ENCODE measurements at regions not wholly inside any gene's neighbourhood (a gene's known extent, or its start where the extent isn't known, plus 50 kb on each side); places are given as distances from the start of the nearest gene placed in this dataset.

DNA sequence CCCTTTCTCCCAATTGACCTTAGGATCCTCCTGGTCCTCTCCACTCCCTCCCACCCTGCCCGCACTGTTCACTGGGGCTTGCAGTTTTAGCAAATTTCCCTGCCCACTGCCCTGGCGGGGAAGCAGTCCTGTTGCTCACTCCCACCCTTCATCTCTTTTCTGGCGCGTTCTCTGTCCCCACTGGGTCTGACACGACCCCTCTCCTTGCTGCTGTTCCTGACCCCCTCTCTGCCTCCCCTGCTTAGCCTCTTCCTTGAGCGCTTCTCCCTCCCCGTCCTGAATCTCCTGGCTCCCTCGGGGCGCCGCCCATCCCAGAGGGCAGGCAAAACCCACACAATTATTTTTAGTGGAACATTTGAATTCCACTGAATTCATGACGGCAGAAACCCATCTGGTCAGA is 1796.4 kb downstream of the TP53TG3F start:
- TF ChIP-seq, protein P1, sequence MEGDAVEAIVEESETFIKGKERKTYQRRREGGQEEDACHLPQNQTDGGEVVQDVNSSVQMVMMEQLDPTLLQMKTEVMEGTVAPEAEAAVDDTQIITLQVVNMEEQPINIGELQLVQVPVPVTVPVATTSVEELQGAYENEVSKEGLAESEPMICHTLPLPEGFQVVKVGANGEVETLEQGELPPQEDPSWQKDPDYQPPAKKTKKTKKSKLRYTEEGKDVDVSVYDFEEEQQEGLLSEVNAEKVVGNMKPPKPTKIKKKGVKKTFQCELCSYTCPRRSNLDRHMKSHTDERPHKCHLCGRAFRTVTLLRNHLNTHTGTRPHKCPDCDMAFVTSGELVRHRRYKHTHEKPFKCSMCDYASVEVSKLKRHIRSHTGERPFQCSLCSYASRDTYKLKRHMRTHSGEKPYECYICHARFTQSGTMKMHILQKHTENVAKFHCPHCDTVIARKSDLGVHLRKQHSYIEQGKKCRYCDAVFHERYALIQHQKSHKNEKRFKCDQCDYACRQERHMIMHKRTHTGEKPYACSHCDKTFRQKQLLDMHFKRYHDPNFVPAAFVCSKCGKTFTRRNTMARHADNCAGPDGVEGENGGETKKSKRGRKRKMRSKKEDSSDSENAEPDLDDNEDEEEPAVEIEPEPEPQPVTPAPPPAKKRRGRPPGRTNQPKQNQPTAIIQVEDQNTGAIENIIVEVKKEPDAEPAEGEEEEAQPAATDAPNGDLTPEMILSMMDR (conservative IDR thresholded peaks at IDR 0.05; ENCODE audit: low read depth, low read length), result no peak
- no peak for TF ChIP-seq EZH2 (IDR thresholded peaks at IDR 0.05; ENCODE audit: borderline replicate concordance, low read depth, low read length, poor library complexity, severe bottlenecking)
